Transverse colon (tissue), 4 donors: ENCODE measurements at regions not wholly inside any gene's neighbourhood (a gene's known extent, or its start where the extent isn't known, plus 50 kb on each side); places are given as distances from the start of the nearest gene placed in this dataset.

Experiments used
- DNase-seq: peaks from one replicate; pipeline ENCODE4 v3.0.0-alpha.2; 2019
- H3K27ac ChIP-seq, 4 donors: fragments of 200-600 bp; sonication (generic); 2 replicates each; pipeline ENCODE4 v1.5.1; 2016 to 2018; ENCODE audit warnings: inconsistent platforms in 4 of 4
- H3K27me3 ChIP-seq: fragments of 200-600 bp; sonication (generic); 2 replicates; pipeline ENCODE4 v1.5.1; 2017; ENCODE audit warnings: inconsistent platforms
- H3K36me3 ChIP-seq, 4 donors: fragments of 200-600 bp; sonication (generic); 2 replicates each; pipeline ENCODE4 v1.5.1; 2017 to 2019; ENCODE audit warnings: inconsistent platforms in 4 of 4
- H3K4me1 ChIP-seq, 4 donors: fragments of 200-600 bp; sonication (generic); 2 replicates each; pipeline ENCODE4 v1.5.1; 2017 to 2020; ENCODE audit warnings: inconsistent platforms in 4 of 4
- H3K4me3 ChIP-seq, 4 donors: fragments of 200-600 bp; sonication (generic); 1 replicate in 1 of 4; 2 replicates in 3 of 4; pipeline versions ENCODE4 v1.5.1 to v1.6.1; 2017 to 2019; ENCODE audit warnings: inconsistent platforms in 4 of 4
- H3K9me3 ChIP-seq, 2 donors: fragments of 200-600 bp; sonication (generic); 2 replicates each; pipeline ENCODE4 v1.5.1; 2017 to 2019; ENCODE audit warnings: inconsistent platforms in 2 of 2
- CTCF ChIP-seq, 5 experiments: fragments of 200-600 bp in 3 of 5; fragments of 450-650 bp in 2 of 5; sonication (generic) in 3 of 5; IDR thresholded peaks; 1 replicate in 2 of 5; 2 replicates in 3 of 5; pipeline ENCODE4 v1.5.1; 2016 to 2017; ENCODE audit warnings: antibody characterized with exemption in 5 of 5, inconsistent platforms in 3 of 5, mild to moderate bottlenecking in 2 of 5, moderate library complexity in 1 of 5
- EP300 ChIP-seq: sonication (generic); formaldehyde crosslinking; IDR thresholded peaks from one replicate; pipeline ENCODE4 v1.6.1; 2017; ENCODE audit warnings: antibody characterized with exemption, low read depth
- POLR2A ChIP-seq: fragments of 450-650 bp; IDR thresholded peaks from one replicate; pipeline ENCODE4 v1.6.1; 2016; ENCODE audit warnings: antibody characterized with exemption, mild to moderate bottlenecking, moderate library complexity
- POLR2AphosphoS5 ChIP-seq, 3 donors: sonication (generic); formaldehyde crosslinking; IDR thresholded peaks; one replicate each; pipeline ENCODE4 v1.6.1; 2016; ENCODE audit warnings: antibody characterized with exemption in 3 of 3
- WGBS, 2 donors: methylation state at CpG; one replicate each; pipeline ENCODE4 v1.1.5; 2018; ENCODE audit warnings: low coverage in 1 of 2; 5-methylcytosine and 5-hydroxymethylcytosine counted together
- in situ Hi-C, 4 donors: fragments of 200-750 bp; cut with MboI; loops; one replicate each; pipeline versions ENCODE4 v1.15.0 to v1.15.1; 2017; ENCODE audit warnings: low sequenced_read_pairs in 3 of 4, low pct_ligation_motif_present in 1 of 4, low pct_unique_long_range_greater_than_20kb in 1 of 4
- intact Hi-C: fragments of 100-400 bp; cut with DNase I; formaldehyde crosslinking; loops from one replicate; pipeline ENCODE4 v1.15.1; 2023; ENCODE audit warnings: low total_unique reads

- intact Hi-C loops (no loop called here), in situ Hi-C loops (no loop called here)
- WGBS, 2 donors: 71% methylated on average over 2 of the region's 2 CpGs; no CpG with 5 or more reads in 1 of the 2 donors
- H3K4me3 ChIP-seq: no peak overlapping the region
- TF ChIP-seq CTCF (IDR thresholded peaks at IDR 0.05) (no peak), POLR2AphosphoS5 (IDR thresholded peaks at IDR 0.05) (no peak), POLR2A (no peak), EP300 (no peak)
- no peak overlapping the region for H3K27ac ChIP-seq
- no peaks in the 10 kb centered on the region for H3K36me3 ChIP-seq
- no peak for DNase-seq
- H3K4me1 ChIP-seq: no peaks in the 10 kb centered on the region
- H3K9me3 ChIP-seq: no peaks in the 10 kb centered on the region
- no peaks in the 10 kb centered on the region for H3K27me3 ChIP-seq
Observed at GRCh38 chr13:31947506-31947905, 84.1 kb upstream of the FRY start.

GRCh38 chr13:31949486-31949885 lies 82.1 kb upstream of the FRY start:
- WGBS, 2 donors: 73 to 100% methylated on average over 2 of the region's 2 CpGs
- in situ Hi-C loops (no loop called here), intact Hi-C loops (no loop called here)
- H3K27ac ChIP-seq: no peak overlapping the region
- H3K4me3 ChIP-seq: no peak overlapping the region
- H3K9me3 ChIP-seq: no peaks in the 10 kb centered on the region
- H3K4me1 ChIP-seq: no peaks in the 10 kb centered on the region
- H3K36me3 ChIP-seq: no peaks in the 10 kb centered on the region
- TF ChIP-seq CTCF (IDR thresholded peaks at IDR 0.05) (no peak), POLR2AphosphoS5 (IDR thresholded peaks at IDR 0.05) (no peak), EP300 (no peak), POLR2A (no peak)
- H3K27me3 ChIP-seq: no peaks in the 10 kb centered on the region
- no peak for DNase-seq

GRCh38 chr13:31950111-31950815 lies 81.3 kb upstream of the FRY start:
- intact Hi-C loops (no loop called here), in situ Hi-C loops (no loop called here)
- no peak overlapping the region for H3K4me3 ChIP-seq
- WGBS, 2 donors: 62 to 63% methylated on average over 2 of the region's 2 CpGs
- H3K4me1 ChIP-seq: no peaks in the 10 kb centered on the region
- H3K36me3 ChIP-seq: no peaks in the 10 kb centered on the region
- H3K27me3 ChIP-seq: no peaks in the 10 kb centered on the region
- H3K27ac ChIP-seq: peak overlapping the region in 1 of 4 donors; percentile 5
- DNase-seq: no peak
- no peak for TF ChIP-seq POLR2A
- no peak for TF ChIP-seq CTCF (IDR thresholded peaks at IDR 0.05)
- TF ChIP-seq POLR2AphosphoS5 (IDR thresholded peaks at IDR 0.05): no peak
- no peak for TF ChIP-seq EP300
- H3K9me3 ChIP-seq: no peaks in the 10 kb centered on the region

GRCh38 chr13:31951215-31951678 lies 80.3 kb upstream of the FRY start:
- intact Hi-C loops: no loop called here
- Histone ChIP-seq H3K9me3 (no peaks in the 10 kb centered on the region), H3K27me3 (no peaks in the 10 kb centered on the region), H3K27ac (no peak overlapping the region), H3K36me3 (no peaks in the 10 kb centered on the region), H3K4me1 (no peaks in the 10 kb centered on the region), H3K4me3 (no peak overlapping the region)
- in situ Hi-C loops: no loop called here
- TF ChIP-seq CTCF (IDR thresholded peaks at IDR 0.05) (no peak), EP300 (no peak), POLR2AphosphoS5 (IDR thresholded peaks at IDR 0.05) (no peak), POLR2A (no peak)
- peak; percentile 48 for DNase-seq
- WGBS, 2 donors: 17% methylated on average over 3 of the region's 3 CpGs; no CpG with 5 or more reads in 1 of the 2 donors
